H9 (cell line): ENCODE measurements at regions not wholly inside any gene's neighbourhood (a gene's known extent, or its start where the extent isn't known, plus 50 kb on each side); places are given as distances from the start of the nearest gene placed in this dataset.

ENCODE experiments used
- DNase-seq: peaks from one replicate; pipeline ENCODE4 v3.0.0-alpha.2; 2017
- H2AFZ ChIP-seq: one replicate; pipeline ENCODE4 v1.6.1; 2013; ENCODE audit warnings: mild to moderate bottlenecking, low read length, control low read depth, moderate library complexity
- H2AK5ac ChIP-seq: 2 replicates; pipeline ENCODE4 v1.6.1; 2013; ENCODE audit warnings: low read length, control low read depth, mixed read lengths; ENCODE audit not compliant: insufficient read length
- H2BK120ac ChIP-seq: one replicate; pipeline ENCODE4 v1.6.1; 2013; ENCODE audit warnings: low read depth, mild to moderate bottlenecking, low read length, control low read depth, inconsistent platforms; ENCODE audit not compliant: poor library complexity, severe bottlenecking
- H2BK12ac ChIP-seq: 2 replicates; pipeline ENCODE4 v1.6.1; 2013; ENCODE audit warnings: low read length, control low read depth, mixed read lengths, low read depth; ENCODE audit not compliant: insufficient read length
- H2BK15ac ChIP-seq: 2 replicates; pipeline ENCODE4 v1.6.1; 2013; ENCODE audit warnings: low read depth, low read length, control low read depth
- H2BK20ac ChIP-seq: one replicate; pipeline ENCODE4 v1.6.1; 2013; ENCODE audit warnings: low read depth, mild to moderate bottlenecking, low read length, control low read depth, inconsistent platforms; ENCODE audit not compliant: poor library complexity, severe bottlenecking
- H2BK5ac ChIP-seq: 2 replicates; pipeline ENCODE4 v1.6.1; 2013; ENCODE audit warnings: low read length, control low read depth, mixed read lengths; ENCODE audit not compliant: insufficient read length
- H3K14ac ChIP-seq: 2 replicates; pipeline ENCODE4 v1.6.1; 2013; ENCODE audit warnings: low read length, control low read depth; ENCODE audit not compliant: insufficient read depth
- H3K18ac ChIP-seq: 2 replicates; pipeline ENCODE4 v1.6.1; 2013; ENCODE audit warnings: low read depth, mild to moderate bottlenecking, mixed read lengths, low read length, control low read depth; ENCODE audit not compliant: insufficient read length
- H3K23ac ChIP-seq: 2 replicates; pipeline ENCODE4 v1.6.1; 2013; ENCODE audit warnings: low read length, control low read depth, mixed read lengths, low read depth; ENCODE audit not compliant: insufficient read length
- H3K23me2 ChIP-seq: 2 replicates; pipeline ENCODE4 v1.6.1; 2013; ENCODE audit warnings: low read depth, mild to moderate bottlenecking, mixed read lengths, low read length, control low read depth; ENCODE audit not compliant: insufficient read length, poor library complexity, severe bottlenecking
- H3K27ac ChIP-seq: 2 replicates; pipeline ENCODE4 v1.5.1; 2013; ENCODE audit warnings: low read length, control low read depth, mixed read lengths, low read depth; ENCODE audit not compliant: insufficient read length
- H3K27me3 ChIP-seq: 2 replicates; pipeline ENCODE4 v1.6.1; 2013; ENCODE audit warnings: low read length, control low read depth, inconsistent platforms; ENCODE audit not compliant: insufficient read depth
- H3K4ac ChIP-seq: 2 replicates; pipeline ENCODE4 v1.6.1; 2013; ENCODE audit warnings: low read depth, mild to moderate bottlenecking, control low read depth, inconsistent platforms, low read length, moderate library complexity
- H3K4me1 ChIP-seq: 2 replicates; pipeline ENCODE4 v1.6.1; 2013; ENCODE audit warnings: low read length, control low read depth, inconsistent platforms; ENCODE audit not compliant: insufficient read depth
- H3K4me2 ChIP-seq: 2 replicates; pipeline ENCODE4 v1.6.1; 2013; ENCODE audit warnings: low read length, control low read depth, mixed read lengths; ENCODE audit not compliant: insufficient read length, insufficient read depth
- H3K56ac ChIP-seq: 2 replicates; pipeline ENCODE4 v1.6.1; 2013; ENCODE audit warnings: low read depth, mild to moderate bottlenecking, mixed read lengths, low read length, control low read depth; ENCODE audit not compliant: insufficient read length
- H3K79me1 ChIP-seq: 2 replicates; pipeline ENCODE4 v1.6.1; 2013; ENCODE audit warnings: low read depth, mild to moderate bottlenecking, moderate library complexity, low read length, control low read depth, inconsistent platforms; ENCODE audit not compliant: insufficient read depth, poor library complexity, severe bottlenecking
- H3K79me2 ChIP-seq: 2 replicates; pipeline ENCODE4 v1.6.1; 2013; ENCODE audit warnings: low read length, control low read depth, inconsistent platforms; ENCODE audit not compliant: insufficient read depth
- H3K9ac ChIP-seq: 2 replicates; pipeline ENCODE4 v1.6.1; 2013; ENCODE audit warnings: low read length, control low read depth, mixed read lengths; ENCODE audit not compliant: insufficient read length; ENCODE audit errors: extremely low read depth
- H3K9me3 ChIP-seq: one replicate; pipeline ENCODE4 v1.6.1; 2013; ENCODE audit warnings: low read depth, low read length, inconsistent platforms; ENCODE audit not compliant: control insufficient read depth
- H3T11ph ChIP-seq: one replicate; pipeline ENCODE4 v1.6.1; 2013; ENCODE audit warnings: mild to moderate bottlenecking, low read length, control low read depth, inconsistent platforms
- H4K20me1 ChIP-seq: one replicate; pipeline ENCODE4 v1.6.1; 2013; ENCODE audit not compliant: control insufficient read depth, insufficient read length, insufficient read depth
- H4K5ac ChIP-seq: 2 replicates; pipeline ENCODE4 v1.6.1; 2013; ENCODE audit warnings: low read depth, mild to moderate bottlenecking, mixed read lengths, low read length, control low read depth; ENCODE audit not compliant: insufficient read length
- H4K8ac ChIP-seq: replicated peaks from 2 replicates; pipeline ENCODE4 v1.6.1; 2013; ENCODE audit warnings: low read length, control low read depth, mixed read lengths, low read depth; ENCODE audit not compliant: insufficient read length
- H4K91ac ChIP-seq: 2 replicates; pipeline ENCODE4 v1.6.1; 2013; ENCODE audit warnings: low read depth, mild to moderate bottlenecking, moderate library complexity, mixed read lengths, low read length, control low read depth; ENCODE audit not compliant: insufficient read length
- H3K27ac Mint-ChIP-seq, 3 experiments: 2 replicates in 2 of 3; 3 replicates in 1 of 3; pipeline ENCODE4 v1.8.0; 2020 to 2021; ENCODE audit warnings: mixed read lengths in 3 of 3, mild to moderate bottlenecking in 1 of 3, moderate library complexity in 1 of 3
- H3K27me3 Mint-ChIP-seq: 2 replicates; pipeline ENCODE4 v1.8.0; 2021; ENCODE audit warnings: low read depth, mild to moderate bottlenecking, moderate library complexity, mixed read lengths
- H3K36me3 Mint-ChIP-seq, 3 experiments: 2 replicates in 2 of 3; 3 replicates in 1 of 3; pipeline ENCODE4 v1.8.0; 2020 to 2021; ENCODE audit warnings: low read depth in 3 of 3, mixed read lengths in 3 of 3; ENCODE audit not compliant: insufficient read depth in 1 of 3
- H3K4me1 Mint-ChIP-seq, 2 experiments: 2 replicates each; pipeline ENCODE4 v1.8.0; 2020; ENCODE audit warnings: mixed read lengths in 2 of 2
- H3K4me3 Mint-ChIP-seq, 2 experiments: 2 replicates in 1 of 2; 3 replicates in 1 of 2; pipeline ENCODE4 v1.8.0; 2020 to 2021; ENCODE audit warnings: mild to moderate bottlenecking in 2 of 2, mixed read lengths in 2 of 2, moderate library complexity in 1 of 2
- H3K9me3 Mint-ChIP-seq, 2 experiments: 2 replicates in 1 of 2; 3 replicates in 1 of 2; pipeline ENCODE4 v1.8.0; 2020; ENCODE audit warnings: mild to moderate bottlenecking in 2 of 2, mixed read lengths in 2 of 2, moderate library complexity in 1 of 2
- CTCF ChIP-seq: fragments of 200-600 bp; sonication (generic); conservative IDR thresholded peaks from 3 replicates; pipeline ENCODE4 v1.8.0; 2021; ENCODE audit warnings: antibody characterized with exemption, mild to moderate bottlenecking
- WGBS: extraction: QIAGEN DNeasy Blood & Tissue Kit; methylation state at CpG from one replicate; pipeline ENCODE4 v1.1.7; 2013; ENCODE audit warnings: missing lambda C conversion rate, low lambda C conversion rate, mixed read lengths; ENCODE audit not compliant: insufficient read length; ENCODE audit errors: extremely low coverage; 5-methylcytosine and 5-hydroxymethylcytosine counted together

DNA sequence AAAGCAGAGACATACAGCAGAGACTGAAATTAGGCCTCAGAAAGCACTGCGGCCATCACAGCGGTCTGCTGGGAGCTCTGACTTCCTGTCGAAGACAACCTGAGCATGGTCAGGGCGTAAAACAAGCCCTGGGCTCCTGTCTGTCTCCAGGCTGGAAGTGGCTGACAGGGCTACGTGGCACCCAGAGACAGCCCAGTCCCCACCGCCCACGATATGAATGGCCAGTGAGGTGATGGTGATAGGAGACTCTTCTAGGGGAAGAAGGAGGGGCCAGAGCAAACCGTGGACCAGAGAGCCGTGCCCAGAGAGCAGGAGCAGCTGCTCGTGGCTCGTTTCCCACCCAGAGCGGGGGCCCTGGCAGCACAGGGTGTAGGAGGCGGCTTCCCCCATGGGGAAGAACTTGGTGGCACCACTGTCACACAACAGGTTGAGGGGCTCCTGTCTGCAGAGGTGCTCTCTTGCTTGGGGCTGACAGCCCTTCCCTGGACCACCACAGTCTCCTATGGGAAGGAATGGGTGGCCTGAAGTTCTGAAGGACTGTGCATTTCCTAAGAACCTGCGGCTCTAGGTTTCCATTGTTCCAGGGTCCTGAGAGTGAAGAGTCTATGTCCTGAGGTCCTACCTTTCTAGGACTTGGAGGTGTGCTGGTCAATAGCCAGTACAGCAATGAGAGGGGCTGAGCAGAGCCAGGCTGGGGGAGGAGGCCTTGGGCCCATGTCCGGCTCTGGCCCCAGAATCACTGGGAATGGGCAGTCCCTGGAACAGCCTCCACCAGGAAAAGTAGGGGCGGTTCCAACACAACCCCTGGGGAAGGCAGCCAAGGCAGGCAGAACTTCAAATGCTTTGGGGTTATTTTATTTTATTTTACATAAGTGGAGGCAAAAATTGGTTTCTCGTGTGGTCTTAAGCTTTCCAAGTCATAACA lies 56.4 kb downstream of the BARX1 start:
- no CpG with 5 or more reads among the region's 17 CpGs for WGBS
- Histone ChIP-seq H2AFZ (no peak overlapping the region), H2BK120ac (no peak overlapping the region), H3K4me2 (no peak overlapping the region), H2BK12ac (no peak overlapping the region), H3K9me3 (no peaks in the 10 kb centered on the region), H2BK20ac (no peak overlapping the region), H3K79me1 (no peaks in the 10 kb centered on the region), H2BK15ac (no peak overlapping the region), H3K27me3 (no peaks in the 10 kb centered on the region), H3K79me2 (no peaks in the 10 kb centered on the region), H3K18ac (no peak overlapping the region), H3K23ac (no peak overlapping the region), H3K14ac (no peak overlapping the region), H4K5ac (no peak overlapping the region), H2BK5ac (no peak overlapping the region), H3K56ac (no peak overlapping the region), H3K9ac (no peak overlapping the region), H4K91ac (no peak overlapping the region), H3K4ac (no peak overlapping the region), H2AK5ac (no peak overlapping the region), H3K27ac (no peak overlapping the region), H4K20me1 (no peaks in the 10 kb centered on the region), H3K23me2 (no peaks in the 10 kb centered on the region), H3T11ph (no peak overlapping the region), H4K8ac (no peak overlapping the region), H3K4me1 (no peaks in the 10 kb centered on the region)
- no peak for TF ChIP-seq CTCF
- Mint-ChIP-seq H3K36me3 (peaks cover 0 to 4% (median 3%) of the 10 kb centered on the region in 3 experiments; a peak in 2 of 7 replicates), H3K27me3 (peaks cover 12% of the 10 kb centered on the region), H3K9me3 (peaks cover 5 to 16% of the 10 kb centered on the region in 2 experiments; a peak in 4 of 5 replicates), H3K27ac (no peak overlapping the region; a peak in 2 of 7 replicates), H3K4me1 (peaks cover 0 to 2% of the 10 kb centered on the region in 2 experiments; a peak in 2 of 4 replicates), H3K4me3 (no peak overlapping the region)
- peak; percentile 21 for DNase-seq
